NCI-H524 (cell line): ENCODE measurements at regions not wholly inside any gene's neighbourhood (a gene's known extent, or its start where the extent isn't known, plus 50 kb on each side); places are given as distances from the start of the nearest gene placed in this dataset.
"Not testable (repeated sequence)": the region's sequence is repeated elsewhere in the genome, so short reads cannot be mapped to it uniquely, and the experiment has no call there.

Experiments
- DNase-seq, 2 experiments: peaks; one replicate each; lab custom pipeline; 2025; lab: John Stamatoyannopoulos, UW

DNA sequence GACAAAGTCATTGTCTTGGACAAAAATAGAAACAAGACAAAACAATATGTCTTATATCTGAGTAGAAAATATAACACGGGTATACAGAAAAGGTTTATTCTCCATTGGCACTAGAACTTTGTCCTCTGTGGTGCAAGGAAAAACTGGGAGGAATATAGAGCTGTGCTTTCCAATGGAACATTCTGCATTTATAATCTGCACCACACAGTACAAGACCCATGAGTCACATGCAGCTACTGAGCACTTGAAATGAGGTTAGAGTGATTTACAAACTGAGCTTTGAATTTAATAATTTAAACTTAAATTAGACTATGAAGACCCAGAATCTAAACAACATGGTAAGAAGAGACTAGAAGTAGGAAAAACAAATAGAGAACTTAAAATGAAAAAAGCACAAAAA lies 86.1 kb downstream of the RAP2A start:
- no peak for DNase-seq

DNA sequence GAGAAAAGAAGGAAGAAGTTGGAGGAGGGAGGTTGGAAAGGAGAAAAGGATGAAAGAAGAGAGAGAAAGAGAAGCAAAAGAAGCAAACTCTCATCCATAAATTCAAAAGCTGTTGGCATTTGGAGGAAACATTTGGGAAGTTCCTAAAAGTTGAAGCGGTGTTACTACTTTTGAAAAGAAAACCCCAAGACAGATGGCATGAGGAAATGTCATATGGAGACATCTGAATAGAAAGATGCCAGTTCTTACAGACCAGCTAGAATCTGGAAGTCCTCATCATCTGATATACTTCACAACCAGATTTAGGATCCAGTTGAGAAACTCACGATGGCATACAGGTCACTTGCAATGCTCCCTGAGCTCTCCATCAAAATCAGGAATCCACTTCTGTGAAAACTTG lies 86.9 kb downstream of the RAP2A start:
- DNase-seq = peak in 1 of 2 experiments; percentile 1

DNA sequence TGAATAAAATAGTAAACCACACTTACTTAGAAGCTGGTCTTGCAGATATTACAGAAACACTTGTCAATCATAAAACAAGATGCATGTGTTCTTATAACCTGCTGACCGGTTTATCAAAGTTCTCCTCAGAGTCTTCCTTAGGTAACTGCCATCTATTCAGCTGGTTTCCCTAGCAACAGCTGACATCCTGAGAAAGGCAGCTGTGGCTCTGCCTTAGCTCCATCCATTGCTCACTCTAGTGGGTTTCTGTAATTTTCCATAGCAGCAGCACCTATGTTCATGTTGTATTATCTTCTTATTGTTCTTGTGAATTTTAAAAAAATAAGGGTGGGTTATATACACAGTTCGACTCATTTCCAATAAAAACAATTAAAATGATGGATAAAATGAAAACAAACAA lies 87.8 kb downstream of the RAP2A start:
- peak in 1 of 2 experiments; percentile 44 for DNase-seq

DNA sequence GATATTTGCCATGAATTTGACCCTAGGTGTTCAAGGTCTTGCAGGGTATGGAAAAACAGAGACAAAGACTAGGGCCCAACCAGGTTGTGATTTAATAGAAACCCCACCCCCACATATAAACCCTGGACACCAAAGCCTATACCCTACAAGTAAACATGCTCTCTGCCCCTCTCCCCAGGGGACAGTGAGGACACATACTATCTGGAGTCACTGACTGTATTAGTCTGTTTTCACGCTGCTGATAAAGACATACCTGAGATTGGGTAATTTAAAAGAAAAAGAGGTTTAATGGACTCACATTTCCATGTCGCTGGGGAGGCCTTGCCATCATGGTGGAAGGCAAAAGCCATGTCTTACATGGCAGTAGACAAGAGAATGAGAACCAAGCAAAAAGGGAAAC lies 88.3 kb downstream of the RAP2A start:
- DNase-seq = no peak

DNA sequence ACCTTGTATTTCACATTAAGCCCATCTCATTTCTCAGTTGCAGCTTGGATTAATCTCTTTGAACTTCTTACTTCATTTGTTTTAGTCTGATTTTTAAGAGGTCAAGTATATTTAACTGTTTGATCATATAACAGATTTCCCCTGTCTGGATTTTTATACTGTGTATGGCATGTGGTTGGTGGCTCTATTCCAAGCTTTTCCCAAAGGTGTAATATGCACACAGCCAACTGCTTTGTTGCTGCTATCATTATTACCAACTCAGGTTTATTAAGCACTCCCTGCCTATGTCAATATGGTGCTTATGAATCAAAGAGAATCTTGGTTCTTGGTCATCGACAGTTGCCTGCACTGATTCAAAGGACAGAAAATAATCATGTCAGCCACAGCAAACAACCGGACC lies 92.6 kb downstream of the RAP2A start:
- no peak for DNase-seq

DNA sequence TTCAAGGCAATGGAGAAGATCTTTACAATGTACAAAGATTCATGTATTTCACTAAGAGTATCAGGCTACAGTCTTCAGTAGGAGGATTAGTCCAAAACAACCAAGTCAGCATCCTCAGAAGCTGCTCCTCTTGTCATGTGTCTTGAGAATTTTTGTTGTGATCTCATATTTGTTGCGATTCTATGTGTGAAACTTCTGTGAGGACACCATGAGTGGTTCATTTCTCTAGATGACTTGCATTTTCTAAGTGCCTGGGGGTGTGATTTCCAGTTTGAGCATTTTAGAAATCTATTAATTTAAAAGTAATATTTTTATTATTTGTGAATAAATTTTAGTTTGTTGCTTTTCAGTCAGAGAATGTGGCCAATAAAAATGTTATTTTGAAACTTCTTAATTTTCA lies 94.5 kb downstream of the RAP2A start:
- DNase-seq = no peak

DNA sequence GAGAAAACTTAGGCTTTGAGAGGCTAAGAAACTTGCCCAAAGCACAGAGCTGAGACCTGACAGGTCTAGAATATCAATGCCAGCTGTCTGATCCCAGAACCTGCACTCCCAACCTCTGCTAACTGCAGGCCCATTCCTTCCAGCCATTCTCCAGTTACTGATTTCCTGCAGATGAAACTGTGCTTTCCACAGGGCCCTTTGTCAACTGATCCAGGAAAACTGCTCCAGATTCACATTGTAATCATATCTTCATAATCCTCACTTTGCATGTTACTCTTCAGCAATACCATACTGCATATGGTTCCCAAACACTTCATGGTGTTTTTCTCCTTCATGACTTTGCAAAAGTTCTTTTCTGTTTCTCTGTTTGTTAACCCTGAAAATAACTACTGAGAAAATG lies 100.6 kb downstream of the RAP2A start:
- peak in 1 of 2 experiments; percentile 13 for DNase-seq

DNA sequence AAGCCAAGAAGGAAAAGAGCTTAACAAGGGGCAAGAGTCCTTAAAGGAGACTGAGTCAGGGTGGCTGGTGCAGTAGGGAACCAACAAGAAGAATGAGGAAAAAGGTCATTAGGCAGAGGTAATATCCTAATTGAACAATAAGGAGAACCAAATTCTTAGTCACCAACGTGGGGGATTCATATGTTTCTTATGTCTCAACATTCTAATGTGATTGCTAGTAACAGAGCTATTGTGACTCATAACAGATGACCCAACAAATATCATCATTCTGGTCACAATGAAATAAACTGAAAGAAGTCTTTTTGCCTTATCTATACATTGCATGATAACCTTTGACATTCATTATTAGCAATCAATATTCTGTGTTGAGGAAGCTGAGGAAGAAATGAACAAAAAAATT lies 101.6 kb downstream of the RAP2A start:
- DNase-seq = no peak

DNA sequence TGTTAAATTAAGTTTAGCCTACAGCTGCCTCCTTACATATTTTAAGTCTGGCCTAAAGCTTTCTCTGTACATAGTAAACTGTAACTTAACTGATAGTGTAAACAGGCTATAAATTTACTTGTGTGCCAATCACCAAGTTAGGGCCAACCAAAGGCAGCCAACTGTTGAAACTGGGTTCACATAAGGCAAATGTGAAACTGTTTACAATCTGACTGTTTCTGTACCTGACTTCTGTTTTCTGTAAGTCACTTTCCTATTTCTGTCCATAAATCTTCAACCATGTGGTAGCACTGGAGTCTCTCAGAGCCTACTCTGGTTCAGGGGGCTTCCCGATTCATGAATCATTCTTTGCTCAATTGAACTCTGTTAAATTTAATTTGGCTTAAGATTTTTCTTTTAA lies 103.1 kb downstream of the RAP2A start:
- DNase-seq = no peak

DNA sequence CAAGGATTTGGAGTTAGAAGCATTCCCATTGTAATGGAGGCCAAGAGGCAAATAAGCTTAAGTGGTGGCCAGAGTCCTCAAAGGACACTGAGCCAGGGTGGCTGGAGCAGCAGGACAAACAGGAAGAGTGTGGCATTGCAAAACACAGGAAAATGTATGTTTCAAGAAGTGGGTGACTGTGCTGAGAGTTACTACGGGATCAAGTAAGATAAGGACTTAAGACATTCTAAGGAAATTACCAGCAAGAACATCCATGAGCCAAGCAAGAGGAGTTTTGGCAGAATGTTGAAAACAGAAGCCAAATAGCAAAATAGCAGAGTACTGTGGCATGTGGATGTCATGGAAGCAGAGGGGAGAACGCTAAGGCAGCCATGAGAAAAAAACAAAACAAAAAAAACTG lies 104.2 kb downstream of the RAP2A start:
- DNase-seq = no peak

DNA sequence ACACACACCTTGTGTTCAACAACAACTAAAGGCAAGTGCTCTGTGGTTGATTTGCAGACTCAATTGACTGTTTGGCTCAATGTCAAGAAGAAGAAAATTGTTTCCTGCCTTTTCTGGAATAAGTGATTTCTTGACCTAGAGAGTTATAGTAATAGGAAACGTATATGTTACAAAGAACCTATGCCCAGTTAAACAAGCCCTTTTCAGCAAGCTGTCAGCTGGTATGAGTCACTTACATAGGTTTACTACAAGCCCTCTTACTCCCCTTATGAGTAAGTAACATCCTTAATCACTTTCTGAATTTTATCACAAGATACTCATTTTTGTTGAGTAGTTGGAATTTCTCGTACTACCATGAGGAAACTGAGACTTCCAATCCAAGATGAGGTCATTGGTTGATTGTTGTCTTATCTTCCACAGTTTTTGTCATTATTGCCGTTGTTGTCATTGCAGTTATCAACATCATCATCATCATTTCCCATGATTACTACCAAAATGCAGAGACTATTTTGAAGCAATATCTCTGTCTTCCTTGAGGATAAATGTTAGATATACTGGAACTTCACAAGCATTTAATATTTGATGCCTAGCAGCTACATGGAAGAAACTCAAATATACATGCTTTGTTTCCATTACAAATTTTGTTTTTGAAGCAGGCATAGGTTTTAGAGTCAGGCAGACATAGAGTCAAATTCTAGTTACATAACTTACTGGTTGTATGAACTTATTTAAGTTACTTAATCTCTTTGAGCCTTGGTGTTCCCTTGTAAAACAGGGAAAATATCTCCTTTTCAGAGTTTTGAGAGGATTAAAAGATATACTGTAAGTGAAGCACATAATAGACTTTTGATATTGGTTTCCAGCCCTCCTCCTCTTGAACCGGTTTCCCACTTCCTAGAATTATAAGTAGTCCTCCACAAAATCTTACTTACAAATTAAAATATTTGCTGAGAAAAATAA lies 106.0 kb downstream of the RAP2A start:
- DNase-seq = no peak

DNA sequence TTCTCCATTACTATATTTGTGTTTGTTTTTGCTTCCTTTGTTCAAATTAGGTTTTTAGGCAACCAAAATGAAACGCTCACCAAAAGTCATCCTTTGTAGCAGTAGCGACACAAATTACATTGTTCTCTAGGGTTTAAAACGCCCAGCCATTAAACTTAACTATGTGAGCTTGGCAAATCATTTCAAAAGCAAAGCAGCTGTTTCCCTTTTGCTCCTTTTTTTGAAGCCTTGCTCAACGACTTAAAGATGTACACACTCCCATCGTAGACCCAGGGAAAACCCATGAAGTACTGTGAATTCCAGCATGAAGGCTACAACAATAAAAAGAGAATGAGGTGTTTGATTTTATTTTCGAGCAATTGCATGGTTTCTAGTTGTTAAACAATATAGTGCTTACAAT lies 106.7 kb downstream of the RAP2A start:
- DNase-seq = no peak

DNA sequence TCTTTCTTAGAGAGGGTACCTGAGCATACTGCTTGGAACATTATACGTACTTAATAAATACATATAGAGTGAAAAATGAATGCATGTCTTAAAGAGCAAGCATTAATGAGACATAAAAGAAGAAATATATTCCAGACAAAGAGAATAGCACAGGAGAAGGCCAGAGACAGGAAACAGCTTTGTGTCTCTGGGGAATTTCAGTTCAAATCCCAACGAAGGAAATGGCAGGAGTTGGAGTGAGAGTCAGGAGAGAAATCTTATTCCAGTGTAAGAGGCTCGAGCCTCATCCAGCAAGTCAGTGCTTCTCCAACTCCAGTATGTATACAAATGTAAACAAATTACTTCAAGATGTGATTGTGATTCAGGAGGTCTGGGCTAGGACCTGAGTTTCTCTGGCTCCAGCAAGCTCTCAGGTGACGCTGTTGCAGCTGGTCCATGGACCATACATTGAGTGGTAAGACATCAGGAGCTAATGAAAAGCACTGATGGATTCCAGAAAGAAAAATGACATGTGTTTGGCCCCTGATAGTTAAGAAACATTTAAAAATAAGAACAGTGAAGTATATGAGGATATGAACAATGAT lies 108.2 kb downstream of the RAP2A start:
- DNase-seq = no peak

DNA sequence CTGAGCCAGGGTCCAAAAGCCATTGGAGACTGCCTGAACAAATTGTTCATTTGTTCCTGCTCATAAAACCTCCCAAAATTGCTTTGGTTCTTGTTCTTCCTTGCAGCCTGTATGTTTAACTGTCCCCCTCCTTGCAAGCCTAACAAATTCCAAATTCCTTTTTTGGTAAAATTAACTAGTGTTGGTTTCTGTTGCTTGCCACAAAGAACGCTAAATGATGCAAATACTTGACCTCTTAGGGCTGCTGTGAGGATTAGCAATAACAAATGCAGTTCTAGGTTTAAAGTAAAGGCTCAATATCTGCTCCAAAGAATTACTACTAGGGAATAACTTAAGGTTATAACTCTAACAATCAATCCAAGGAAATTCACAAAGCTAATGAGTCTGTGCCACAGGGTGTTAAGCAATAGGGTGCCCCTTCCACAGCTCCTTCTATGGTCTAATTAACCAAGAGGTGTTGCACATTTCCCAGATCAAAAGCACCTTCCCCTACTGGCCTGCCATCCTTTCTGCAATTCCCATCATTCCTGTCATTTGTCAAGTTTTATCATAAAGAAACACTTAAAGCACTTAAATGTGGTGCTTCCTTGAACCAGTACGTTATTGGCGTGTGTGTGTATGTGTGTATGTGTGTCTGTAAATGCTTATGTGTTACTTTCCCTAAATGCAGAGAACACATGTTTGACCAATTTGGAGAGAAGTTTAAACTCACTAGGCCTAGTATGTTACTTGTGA lies 110.2 kb downstream of the RAP2A start:
- no peak for DNase-seq

DNA sequence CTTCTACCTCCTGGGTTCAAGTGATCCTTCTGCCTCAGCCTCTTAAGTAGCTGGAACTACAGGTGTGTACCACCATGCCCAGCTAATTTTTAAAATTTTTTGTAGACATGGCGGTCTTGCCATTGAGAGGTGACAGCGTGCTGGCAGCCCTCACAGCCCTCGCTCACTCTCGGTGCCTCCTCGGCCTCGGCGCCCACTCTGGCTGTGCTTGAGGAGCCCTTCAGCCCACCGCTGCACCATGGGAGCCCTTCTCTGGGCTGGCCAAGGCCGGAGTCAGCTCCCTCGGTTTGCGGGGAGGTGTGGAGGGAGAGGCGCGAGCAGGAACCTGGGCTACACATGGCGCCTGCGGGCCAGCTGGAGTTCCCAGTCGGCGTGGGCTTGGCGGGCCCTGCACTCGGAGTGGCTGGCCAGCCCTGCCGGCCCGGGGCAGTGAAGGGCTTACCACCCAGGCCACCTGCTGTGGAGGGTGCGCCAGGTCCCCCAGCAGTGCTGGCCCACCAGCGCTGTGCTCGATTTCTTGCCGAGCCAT lies 111.1 kb downstream of the RAP2A start:
- DNase-seq = not testable (repeated sequence)

DNA sequence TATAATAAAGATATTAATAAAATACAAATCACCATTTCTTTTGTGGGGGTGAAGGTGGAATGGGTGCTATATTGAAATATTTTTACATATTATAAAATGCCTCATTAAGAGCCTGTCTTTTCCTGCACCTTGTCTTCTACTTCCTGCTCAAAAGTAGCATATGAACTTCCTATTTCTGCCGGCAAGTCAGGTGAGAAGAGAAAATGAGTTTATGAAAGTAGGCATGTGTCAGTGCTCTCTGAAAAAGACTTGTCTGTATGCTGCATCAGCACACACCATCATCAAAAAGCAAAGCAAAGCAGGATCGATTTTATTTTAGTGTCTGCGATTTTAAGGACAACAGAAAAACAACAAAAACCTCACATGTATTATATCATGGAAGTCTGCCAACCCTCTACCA lies 114.2 kb downstream of the RAP2A start:
- no peak for DNase-seq

DNA sequence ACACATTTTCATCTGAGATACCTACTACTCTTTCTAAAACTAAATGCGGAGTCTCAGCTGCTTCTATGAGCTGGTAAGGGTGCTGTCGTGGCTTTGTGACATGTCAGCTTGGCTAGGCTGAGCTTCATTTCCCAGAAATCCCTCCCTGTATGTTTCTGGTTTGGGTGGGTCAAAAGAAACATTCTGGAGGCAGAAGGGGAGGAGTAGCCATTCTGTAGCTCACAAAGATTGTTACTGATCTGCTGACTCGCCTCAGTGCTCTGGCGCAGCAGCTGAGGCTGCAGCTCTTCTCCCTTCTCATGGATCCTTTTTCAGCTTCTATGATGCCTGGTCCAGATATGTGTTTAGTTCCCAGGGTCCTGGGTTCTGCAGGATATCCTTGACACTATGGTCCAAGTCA lies 114.7 kb downstream of the RAP2A start:
- no peak for DNase-seq

DNA sequence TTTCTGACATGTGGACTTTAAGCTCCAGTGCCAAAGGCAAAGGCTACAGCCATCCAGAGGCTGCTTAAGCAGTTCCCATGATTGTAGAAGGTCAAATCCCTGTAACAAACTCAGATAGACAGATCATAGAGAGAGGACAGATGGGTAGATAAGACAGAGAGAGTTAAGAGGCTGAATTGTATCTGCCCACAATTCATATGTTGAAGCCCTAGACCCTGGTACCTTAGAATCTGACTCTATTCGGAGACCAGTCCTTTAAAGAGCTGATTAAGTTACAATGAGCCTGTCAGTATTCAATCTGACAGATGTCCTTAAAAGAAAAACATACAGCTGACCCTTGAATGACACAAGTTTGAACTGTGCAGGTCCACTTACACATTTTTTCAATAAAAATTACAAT lies 115.2 kb downstream of the RAP2A start:
- DNase-seq = peak in 1 of 2 experiments; percentile 51

DNA sequence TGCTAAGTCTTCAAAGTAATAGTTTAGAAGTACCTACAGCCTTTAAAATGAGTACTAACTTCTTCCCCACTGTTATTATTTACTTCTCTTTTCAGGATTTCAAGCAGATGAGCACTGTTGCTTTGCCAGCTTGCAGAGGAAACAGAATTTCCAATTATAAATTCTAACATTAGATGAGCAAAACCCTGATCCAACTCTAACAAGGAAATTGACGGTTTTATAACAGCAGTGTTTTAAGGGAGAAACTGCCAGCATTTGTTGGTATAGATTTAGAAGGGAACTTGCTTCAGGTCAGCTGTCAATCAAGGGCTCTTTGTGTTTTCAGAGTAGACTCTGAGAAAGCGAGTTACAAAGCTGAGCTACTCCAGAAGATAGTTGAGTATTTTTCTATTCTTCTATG lies 120.5 kb downstream of the RAP2A start:
- no peak for DNase-seq

DNA sequence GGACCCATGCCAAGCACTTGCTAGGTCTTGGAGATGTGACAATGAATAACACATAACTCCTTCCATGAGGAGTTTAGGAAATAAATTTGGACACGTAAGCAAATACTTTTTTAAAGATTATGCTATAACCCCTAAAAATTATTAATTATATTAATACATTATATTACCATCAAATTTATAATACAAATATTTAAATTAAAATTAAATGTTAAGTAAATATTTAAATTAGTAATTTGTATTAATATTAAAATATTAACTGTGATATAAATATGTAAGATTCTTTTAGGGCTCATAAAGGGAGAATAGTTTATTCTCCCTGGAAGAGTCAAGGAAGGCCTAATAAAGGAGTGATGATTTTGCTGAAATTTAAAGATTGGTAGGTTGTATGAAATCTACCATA lies 121.1 kb downstream of the RAP2A start:
- DNase-seq = no peak

DNA sequence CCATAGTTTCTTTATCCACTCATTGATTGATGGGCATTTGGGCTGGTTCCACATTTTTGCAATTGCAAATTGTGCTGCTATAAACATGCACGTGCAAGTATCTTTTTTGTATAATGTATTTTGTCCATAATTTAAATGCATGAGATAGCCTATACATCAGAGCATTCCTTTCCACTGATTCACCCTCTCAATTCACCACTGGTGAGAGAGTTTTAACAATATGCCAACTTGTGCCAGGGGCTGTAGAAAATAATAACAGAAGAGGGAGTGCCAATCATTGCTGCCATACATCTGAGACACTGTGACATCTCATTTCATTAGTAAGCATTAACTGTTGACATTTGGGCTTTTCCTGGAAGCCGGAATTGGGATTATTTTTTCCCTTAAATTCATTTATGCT lies 125.1 kb downstream of the RAP2A start:
- DNase-seq = no peak

DNA sequence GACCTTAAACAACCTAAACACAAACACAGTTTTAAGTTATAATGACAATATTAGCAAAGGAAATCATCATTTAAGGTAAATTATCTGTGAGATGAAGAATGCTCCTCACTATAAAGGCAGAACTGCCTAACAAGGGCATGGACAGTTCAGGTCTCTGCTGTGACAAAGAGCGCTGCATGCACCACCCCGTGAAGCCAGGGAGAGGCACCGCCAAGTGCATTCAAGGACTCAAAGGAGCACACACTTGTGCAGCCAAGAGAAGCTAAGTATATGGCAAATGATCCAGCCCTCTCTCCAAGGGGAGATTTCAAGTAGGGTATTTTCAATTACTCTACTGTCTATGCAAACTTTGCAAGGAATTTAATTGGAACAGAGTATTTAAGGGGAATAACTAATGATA lies 126.0 kb downstream of the RAP2A start:
- no peak for DNase-seq

DNA sequence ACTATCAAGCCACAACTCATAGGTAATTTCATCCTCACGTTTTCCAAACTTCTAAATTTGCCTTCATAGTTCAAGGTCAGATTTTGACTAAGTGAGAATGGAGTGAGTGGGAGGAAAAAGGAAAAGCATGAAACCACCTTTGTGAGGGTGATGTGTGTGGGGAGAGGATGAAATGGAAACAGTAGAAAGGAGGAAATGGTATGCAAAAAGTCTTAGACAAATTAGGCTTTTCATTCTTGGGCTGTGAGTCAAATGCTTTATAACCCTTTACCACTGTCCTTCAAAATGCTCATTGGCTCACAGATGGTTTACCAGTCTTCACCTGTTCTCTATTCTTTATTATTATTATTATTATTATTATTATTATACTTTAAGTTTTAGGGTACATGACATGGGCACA lies 127.2 kb downstream of the RAP2A start:
- DNase-seq = no peak
